ENCODE measurements at regions not wholly inside any gene's neighbourhood (a gene's known extent, or its start where the extent isn't known, plus 50 kb on each side); places are given as distances from the start of the nearest gene placed in this dataset.

GRCh38 chr15:53000409-53000808 lies 210.3 kb upstream of the ONECUT1 start:
- DNase-seq (ENCODE audit: low spot score) = no peak
- TF ChIP-seq CTCF (IDR thresholded peaks at IDR 0.05; ENCODE audit: extremely low read depth, missing control alignments) = no peak

GRCh38 chr15:52997123-52997522 lies 207.0 kb upstream of the ONECUT1 start:
- no peak for DNase-seq (ENCODE audit: low spot score)

GRCh38 chr15:52994290-52994689 lies 204.2 kb upstream of the ONECUT1 start:
- TF ChIP-seq CTCF (IDR thresholded peaks at IDR 0.05; ENCODE audit: extremely low read depth, missing control alignments) = no peak
- no peak for DNase-seq (ENCODE audit: low spot score)

More at GRCh38 chr15:52997123-52997522, 207.0 kb upstream of the ONECUT1 start:
- TF ChIP-seq CTCF (IDR thresholded peaks at IDR 0.05; ENCODE audit: extremely low read depth, missing control alignments) = no peak

- no peak for TF ChIP-seq CTCF (IDR thresholded peaks at IDR 0.05; ENCODE audit: extremely low read depth, missing control alignments)
- DNase-seq (ENCODE audit: low spot score) = no peak
These were observed 194.4 kb upstream of the ONECUT1 start for GRCh38 chr15:52984507-52984906.

- no peak for DNase-seq (ENCODE audit: low spot score)
- TF ChIP-seq CTCF (IDR thresholded peaks at IDR 0.05; ENCODE audit: extremely low read depth, missing control alignments) = no peak
These were observed 190.3 kb upstream of the ONECUT1 start for GRCh38 chr15:52980446-52980845.

GRCh38 chr15:52976516-52977075 lies 186.5 kb upstream of the ONECUT1 start:
- no peak for TF ChIP-seq CTCF (IDR thresholded peaks at IDR 0.05; ENCODE audit: extremely low read depth, missing control alignments)
- DNase-seq (ENCODE audit: low spot score) = no peak

- TF ChIP-seq CTCF (IDR thresholded peaks at IDR 0.05; ENCODE audit: extremely low read depth, missing control alignments) = no peak
- DNase-seq (ENCODE audit: low spot score) = no peak
These were observed 185.9 kb upstream of the ONECUT1 start for GRCh38 chr15:52975941-52976449.
